Activated B cell treated with CpG ODN at 0.5 μM for 24 hours (primary cell): ENCODE measurements at regions not wholly inside any gene's neighbourhood (a gene's known extent, or its start where the extent isn't known, plus 50 kb on each side); places are given as distances from the start of the nearest gene placed in this dataset.

Experiments used
- ATAC-seq: fragments of 200-7000 bp; cut with Tn5 transposase; one replicate; pipeline ENCODE4 v1.10.0; 2021; ENCODE audit warnings: low read depth, mild to moderate bottlenecking, moderate library complexity
- CTCF ChIA-PET: fragments of 350-600 bp; sonication (Branson Sonifier 250); formaldehyde crosslinking; loops from one replicate; lab custom pipeline; 2021; ENCODE audit warnings: antibody characterized with exemption; lab: Charles Lee
- POLR2A ChIA-PET: fragments of 350-600 bp; sonication (Branson Sonifier 250); formaldehyde crosslinking; loops from one replicate; lab custom pipeline; 2021; ENCODE audit warnings: antibody characterized with exemption; lab: Charles Lee
- DNase-seq: peaks from one replicate; pipeline ENCODE4 v3.0.0; 2022
- H3K27ac Mint-ChIP-seq: one replicate; pipeline ENCODE4 v1.8.0; 2020; ENCODE audit warnings: mixed read lengths
- H3K27me3 Mint-ChIP-seq: one replicate; pipeline ENCODE4 v1.8.0; 2021; ENCODE audit warnings: mixed read lengths
- H3K36me3 Mint-ChIP-seq: one replicate; pipeline ENCODE4 v1.8.0; 2021; ENCODE audit warnings: low read depth, mixed read lengths
- H3K4me1 Mint-ChIP-seq: one replicate; pipeline ENCODE4 v1.8.0; 2021; ENCODE audit warnings: mixed read lengths
- H3K4me3 Mint-ChIP-seq: one replicate; pipeline ENCODE4 v1.8.0; 2020; ENCODE audit warnings: mild to moderate bottlenecking, mixed read lengths
- H3K9me3 Mint-ChIP-seq: one replicate; pipeline ENCODE4 v1.8.0; 2020; ENCODE audit warnings: mixed read lengths
- CTCF ChIP-seq: fragments of 200-600 bp; IDR thresholded peaks from one replicate; pipeline ENCODE4 v1.8.0; 2022; ENCODE audit warnings: antibody characterized with exemption, mild to moderate bottlenecking
- intact Hi-C: fragments of 100-400 bp; cut with micrococcal nuclease; formaldehyde crosslinking; loops from one replicate; pipeline ENCODE4 v1.15.1; 2024

DNA sequence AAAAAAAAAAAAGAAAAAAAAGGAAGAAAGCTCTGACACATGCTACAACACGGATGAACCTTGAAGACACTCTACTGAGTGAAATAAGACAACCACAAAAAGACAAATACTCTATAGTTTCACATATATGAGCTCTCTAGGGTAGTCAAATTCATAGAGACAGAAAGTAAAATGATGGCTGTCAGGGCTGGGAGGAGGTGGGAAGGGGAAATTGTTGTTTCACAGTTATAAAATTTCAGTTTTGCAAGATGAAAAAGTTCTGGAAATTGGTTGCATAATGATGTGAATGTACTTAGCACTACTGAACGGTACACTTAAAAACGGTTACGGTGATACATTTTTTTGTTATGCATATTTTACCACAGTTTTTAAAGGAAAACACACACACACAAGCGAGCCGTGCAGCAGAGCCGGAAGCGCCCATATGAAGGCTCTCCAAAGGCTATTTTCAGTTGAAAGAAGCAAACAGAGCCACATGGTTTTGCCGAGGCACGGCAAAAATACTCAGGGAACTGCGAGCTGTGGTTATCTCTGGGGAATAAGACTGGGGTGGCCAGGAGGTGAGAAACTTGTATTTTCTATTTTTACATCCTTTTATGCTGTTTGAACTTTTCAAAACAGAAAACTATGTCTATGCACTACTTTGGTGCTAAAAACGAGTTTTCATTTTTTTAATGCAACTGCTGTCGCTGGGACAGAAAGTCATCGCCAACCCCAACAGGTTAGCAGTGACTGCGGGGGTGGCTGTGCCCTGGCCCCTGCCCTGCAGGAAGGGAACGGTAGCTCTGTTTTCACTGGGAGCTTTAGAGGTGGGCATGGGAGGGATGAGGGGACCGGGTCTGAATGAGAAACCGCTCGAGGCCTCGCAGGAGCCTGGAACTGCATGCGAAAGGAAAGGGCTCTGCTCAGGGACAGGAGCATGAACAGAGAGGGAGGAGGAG, 132.9 kb downstream of the OAT start:
- no peak for TF ChIP-seq CTCF
- ChIA-PET CTCF (interaction anchor here (0.9 kb wide), 1 partner anchor 103 kb away, joined by 3 read pairs; no protein-coding TSS in a partner anchor), POLR2A (interaction anchor here (0.7 to 0.9 kb wide), 2 partner anchors 242 to 1278 kb away, joined by 3 read pairs; no protein-coding TSS in a partner anchor)
- no peaks in the 10 kb centered on the region for H3K36me3 Mint-ChIP-seq
- H3K27ac Mint-ChIP-seq, result no peak overlapping the region
- peaks cover 19% of the 10 kb centered on the region for H3K4me1 Mint-ChIP-seq
- peaks cover 3% of the 10 kb centered on the region for H3K27me3 Mint-ChIP-seq
- ATAC-seq (peak; percentile 40), DNase-seq (peak; percentile 9)
- no peaks in the 10 kb centered on the region for H3K9me3 Mint-ChIP-seq
- peak overlapping the region; percentile 58 for H3K4me3 Mint-ChIP-seq
- intact Hi-C loops, result no loop called here

DNA sequence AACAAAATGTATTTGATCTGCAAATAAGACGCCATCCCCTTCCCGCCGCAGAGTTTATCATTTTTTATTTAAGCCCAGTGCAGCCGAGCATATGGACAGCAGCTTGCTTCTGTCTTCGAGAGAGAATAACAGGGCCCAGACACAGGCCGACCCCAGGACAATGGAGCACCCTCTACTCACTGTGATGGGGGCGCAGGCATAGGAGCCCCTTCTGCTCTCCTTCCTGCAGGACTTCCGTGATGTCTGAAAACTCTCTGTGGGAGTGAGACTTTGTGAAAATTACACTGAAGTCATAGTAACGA, 134.8 kb downstream of the OAT start:
- no peak overlapping the region for H3K4me3 Mint-ChIP-seq
- no peak overlapping the region for H3K27ac Mint-ChIP-seq
- H3K4me1 Mint-ChIP-seq, result peaks cover 19% of the 10 kb centered on the region
- intact Hi-C loops, result no loop called here
- DNase-seq (no peak), ATAC-seq (no peak)
- CTCF ChIA-PET, result no interaction called here
- H3K9me3 Mint-ChIP-seq, result no peaks in the 10 kb centered on the region
- no peak for TF ChIP-seq CTCF
- H3K36me3 Mint-ChIP-seq, result no peaks in the 10 kb centered on the region
- H3K27me3 Mint-ChIP-seq, result peaks cover 3% of the 10 kb centered on the region
- POLR2A ChIA-PET, result no interaction called here

DNA sequence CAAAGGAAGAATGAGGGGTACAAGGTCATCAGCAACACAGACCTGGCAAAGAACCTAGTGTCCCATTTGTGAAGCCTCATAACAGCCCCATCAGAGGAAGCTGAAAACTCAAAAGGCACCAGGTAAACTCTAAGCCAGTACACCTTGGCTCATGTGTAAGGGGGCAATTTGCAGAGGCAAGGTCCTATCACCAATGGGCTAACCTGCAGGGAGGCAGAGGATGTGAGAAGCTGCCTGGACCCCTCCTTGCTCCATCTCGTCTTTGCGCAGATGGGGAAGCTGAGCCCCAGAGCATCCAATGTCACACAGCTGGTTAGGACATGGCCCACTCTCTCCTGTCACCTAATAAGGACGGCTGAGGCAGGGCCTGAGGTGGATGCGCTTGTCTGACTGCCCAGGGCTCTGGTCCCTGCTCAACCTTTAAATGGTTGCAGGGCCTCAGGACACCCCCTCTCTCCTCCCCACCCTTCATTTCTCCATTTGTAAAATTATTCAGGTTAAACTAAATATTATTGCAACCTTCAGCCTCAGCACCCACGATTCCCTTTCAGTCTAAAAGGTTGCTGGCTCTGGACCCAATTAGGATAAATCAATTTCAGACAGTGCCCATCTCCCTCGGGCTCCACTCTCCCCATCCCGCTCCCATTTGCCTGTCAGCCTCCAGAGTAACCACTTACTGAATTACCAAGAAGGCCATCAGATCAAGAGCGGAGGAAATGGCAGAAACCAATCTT, 135.3 kb downstream of the OAT start:
- no peak overlapping the region for H3K27ac Mint-ChIP-seq
- H3K27me3 Mint-ChIP-seq, result peaks cover 3% of the 10 kb centered on the region
- DNase-seq, result no peak
- H3K4me3 Mint-ChIP-seq, result no peak overlapping the region
- H3K9me3 Mint-ChIP-seq, result peaks cover 3% of the 10 kb centered on the region
- TF ChIP-seq CTCF, result no peak
- H3K4me1 Mint-ChIP-seq, result peaks cover 19% of the 10 kb centered on the region
- no peak for ATAC-seq
- intact Hi-C loops, result no loop called here
- ChIA-PET POLR2A (no interaction called here), CTCF (no interaction called here)
- H3K36me3 Mint-ChIP-seq, result no peaks in the 10 kb centered on the region

- intact Hi-C loops, result no loop called here
- Mint-ChIP-seq H3K9me3 (peaks cover 3% of the 10 kb centered on the region), H3K4me3 (no peak overlapping the region), H3K27me3 (peaks cover 3% of the 10 kb centered on the region), H3K27ac (no peak overlapping the region), H3K4me1 (peaks cover 19% of the 10 kb centered on the region), H3K36me3 (no peaks in the 10 kb centered on the region)
- no peak for ATAC-seq
- POLR2A ChIA-PET, result interaction anchor here (0.6 kb wide), 1 partner anchor 36 kb away, joined by 7 read pairs; no protein-coding TSS in a partner anchor
- no peak for DNase-seq
- CTCF ChIA-PET, result no interaction called here
- TF ChIP-seq CTCF, result no peak
Measured at GRCh38 chr10:124282326-124282725, 136.4 kb downstream of the OAT start.

DNA sequence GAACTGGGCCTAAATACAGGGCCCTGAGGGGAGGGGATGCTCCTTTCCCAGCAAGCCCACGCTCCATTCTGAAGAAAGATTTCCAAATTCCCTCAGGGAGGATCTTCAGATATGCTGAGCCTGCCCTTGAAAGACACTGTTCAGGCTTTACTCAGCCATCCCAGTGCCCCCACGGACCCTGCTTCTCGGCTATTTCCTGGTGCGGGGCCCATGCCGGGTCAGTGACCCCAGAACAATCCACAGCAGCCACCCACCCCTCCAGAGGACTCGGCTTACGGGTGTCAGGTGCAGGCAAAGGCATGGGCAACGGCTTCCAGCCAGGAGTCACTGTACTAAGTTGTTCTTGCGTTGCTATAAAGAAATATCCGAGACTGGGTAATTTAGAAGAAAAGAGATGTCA, 137.1 kb downstream of the OAT start:
- ChIA-PET POLR2A (no interaction called here), CTCF (no interaction called here)
- Mint-ChIP-seq H3K36me3 (no peaks in the 10 kb centered on the region), H3K9me3 (peaks cover 3% of the 10 kb centered on the region), H3K4me3 (no peak overlapping the region), H3K27me3 (peaks cover 3% of the 10 kb centered on the region), H3K27ac (no peak overlapping the region), H3K4me1 (peaks cover 19% of the 10 kb centered on the region)
- DNase-seq (no peak), ATAC-seq (no peak)
- intact Hi-C loops, result no loop called here
- no peak for TF ChIP-seq CTCF
